HS-27A (cell line): ENCODE measurements at regions not wholly inside any gene's neighbourhood (a gene's known extent, or its start where the extent isn't known, plus 50 kb on each side); places are given as distances from the start of the nearest gene placed in this dataset.

ENCODE experiments used
- DNase-seq: peaks from one replicate; pipeline ENCODE4 v3.0.0-alpha.2; 2012; ENCODE audit warnings: low read depth, missing footprints

DNA sequence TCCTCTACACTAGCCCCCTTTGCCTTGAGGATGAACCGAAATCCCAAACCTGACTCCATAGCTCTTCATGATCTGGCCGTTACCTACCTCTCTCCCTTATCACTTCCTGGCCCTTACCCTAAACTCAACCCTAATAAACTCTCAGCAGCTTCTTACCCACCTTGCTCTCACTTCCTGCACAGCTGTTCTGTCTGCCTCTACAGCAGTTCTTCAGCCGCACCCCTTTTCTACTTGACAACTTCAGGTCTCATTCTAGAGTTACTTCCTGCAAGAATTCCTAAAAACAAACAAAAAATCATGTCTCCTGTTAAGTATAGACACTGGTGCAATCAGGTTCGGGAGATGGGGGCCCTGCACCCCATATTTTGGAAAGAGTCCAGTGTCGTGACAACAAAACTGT lies 239.9 kb upstream of the CELF2 start:
- DNase-seq, result no peak

DNA sequence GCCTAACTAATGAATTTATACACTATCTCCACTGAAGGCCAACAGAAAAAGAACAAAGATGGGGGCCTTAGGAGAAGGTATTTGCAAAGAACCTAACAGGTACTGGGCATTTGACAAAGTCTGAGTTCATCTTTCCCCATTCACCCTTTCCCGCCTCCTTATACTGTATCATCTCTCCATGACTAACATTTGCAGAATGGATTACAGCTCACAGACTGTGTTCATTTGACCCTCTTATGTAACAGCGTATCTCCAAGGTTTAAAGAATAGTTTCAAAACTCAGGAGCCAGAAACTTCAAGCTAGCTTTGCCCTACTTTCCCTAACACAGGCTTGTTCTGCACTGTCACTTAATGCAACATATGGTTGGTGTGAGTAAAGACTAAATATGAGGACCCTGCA lies 238.7 kb upstream of the CELF2 start:
- no peak for DNase-seq

DNA sequence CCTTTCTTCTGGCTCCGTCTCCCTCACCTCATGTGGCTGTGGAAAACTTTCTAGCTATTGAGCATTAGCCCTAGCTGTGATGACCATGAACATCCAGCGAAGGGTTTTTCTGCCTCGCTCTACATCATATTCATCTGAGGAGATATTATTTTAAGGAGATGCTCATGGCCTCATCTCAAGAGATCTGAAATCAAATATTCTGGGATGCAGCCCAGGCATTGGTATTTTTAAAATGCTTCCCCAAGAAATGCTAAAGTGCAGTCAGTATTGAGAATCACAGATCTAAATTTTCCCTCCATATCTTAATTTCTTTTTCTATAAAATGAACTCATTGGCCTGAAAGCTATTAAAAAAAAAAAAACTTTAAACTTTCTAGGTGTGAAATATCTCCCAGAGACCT lies 238.2 kb upstream of the CELF2 start:
- no peak for DNase-seq

DNA sequence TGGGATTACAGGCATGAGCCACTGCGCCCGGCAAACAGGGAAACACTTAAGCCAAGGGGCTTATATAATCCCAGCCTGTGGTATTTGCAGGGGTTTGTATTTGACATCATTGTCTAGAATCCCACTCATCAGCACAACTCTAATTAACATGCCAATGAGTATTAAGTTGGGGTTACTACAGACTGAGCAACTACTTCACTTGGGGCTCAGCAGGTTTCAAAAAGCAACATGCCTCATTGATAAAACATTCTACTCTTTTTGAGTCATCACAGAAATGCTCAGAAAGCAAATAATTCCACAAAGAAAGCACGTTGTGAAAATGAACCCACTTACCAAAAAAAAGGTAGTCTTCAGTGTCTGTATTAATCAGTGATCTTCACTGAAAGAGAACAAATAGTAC lies 236.9 kb upstream of the CELF2 start:
- no peak for DNase-seq

DNA sequence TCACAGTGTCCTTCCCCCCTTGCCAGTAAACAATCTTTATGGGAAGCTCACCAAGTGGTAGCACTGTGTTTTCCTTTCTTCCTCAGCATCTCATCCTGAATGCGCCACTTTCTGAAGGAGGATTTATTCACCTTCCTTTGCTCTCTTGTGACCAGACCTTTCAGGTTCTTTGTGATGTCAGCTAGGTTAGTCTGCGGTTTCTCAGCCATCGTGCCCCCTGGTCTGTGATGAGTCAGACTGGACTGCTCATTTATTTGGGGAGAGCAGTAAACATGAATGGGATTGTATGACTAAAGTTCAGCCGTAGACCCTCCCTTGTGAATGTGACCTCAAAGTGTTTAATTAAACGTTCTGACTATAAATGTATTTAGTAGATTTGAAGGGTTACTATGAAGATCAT lies 235.1 kb upstream of the CELF2 start:
- DNase-seq, result no peak

DNA sequence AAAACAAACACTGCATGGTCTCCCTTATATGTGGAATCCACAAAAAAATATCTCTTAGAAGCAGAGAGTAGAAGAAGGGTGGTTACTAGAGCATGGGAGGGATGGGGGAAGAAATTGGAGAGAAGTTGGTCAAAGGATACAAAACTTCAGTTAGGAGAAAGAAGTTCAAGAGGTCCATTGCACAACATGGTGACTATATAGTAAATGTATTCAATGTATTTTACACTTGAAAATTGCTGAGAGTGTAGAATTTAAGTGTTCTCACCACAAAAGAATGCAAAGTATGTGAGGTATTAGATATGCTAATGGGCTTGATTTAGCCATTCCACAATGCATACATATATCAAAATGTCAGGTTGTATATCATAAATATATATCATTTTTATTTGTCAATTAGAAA lies 232.0 kb upstream of the CELF2 start:
- DNase-seq, result no peak

DNA sequence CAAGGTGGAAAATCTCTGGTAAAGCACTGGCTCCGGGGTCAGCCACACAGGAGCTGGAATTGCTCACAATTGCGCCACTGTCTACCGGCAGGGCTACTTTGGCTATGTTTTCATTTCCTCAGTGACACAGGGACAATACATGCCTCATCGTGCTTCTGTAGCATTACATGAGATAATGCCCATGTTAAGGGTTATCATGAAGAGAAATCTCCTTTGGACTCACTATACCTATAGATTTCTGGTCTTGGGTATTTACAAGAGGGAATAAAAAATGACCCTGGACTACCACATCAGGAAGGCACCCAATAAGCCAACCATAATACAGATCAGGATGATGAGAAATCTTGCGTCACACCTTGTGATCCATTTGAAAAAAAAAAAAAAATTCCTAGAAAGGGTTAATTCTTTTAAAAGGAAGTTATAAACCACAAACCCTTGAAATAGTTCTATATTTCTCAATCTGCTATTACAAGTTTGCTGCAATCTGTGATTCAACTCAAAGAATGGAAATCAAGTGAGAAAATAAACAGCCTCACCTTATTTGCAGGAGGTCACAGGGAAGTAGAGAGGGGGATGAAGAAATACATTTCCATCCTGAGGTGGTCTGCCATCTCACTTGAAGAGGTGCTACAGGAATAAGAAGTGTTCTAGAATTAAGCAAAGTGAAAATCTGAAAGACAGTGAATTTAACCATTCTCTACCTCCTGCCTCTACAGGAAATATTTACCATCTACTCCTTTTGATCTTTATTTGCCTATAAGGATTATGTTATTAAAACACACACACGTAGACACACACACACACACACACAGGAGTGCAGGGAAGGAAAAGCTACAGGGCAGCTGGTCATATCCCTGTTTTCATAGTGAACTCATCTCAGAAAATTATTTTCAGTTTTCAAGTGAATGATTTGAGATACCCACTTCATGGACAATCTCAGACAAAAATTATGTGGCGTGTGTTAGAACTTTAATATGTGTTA lies 231.3 kb upstream of the CELF2 start:
- no peak for DNase-seq

DNA sequence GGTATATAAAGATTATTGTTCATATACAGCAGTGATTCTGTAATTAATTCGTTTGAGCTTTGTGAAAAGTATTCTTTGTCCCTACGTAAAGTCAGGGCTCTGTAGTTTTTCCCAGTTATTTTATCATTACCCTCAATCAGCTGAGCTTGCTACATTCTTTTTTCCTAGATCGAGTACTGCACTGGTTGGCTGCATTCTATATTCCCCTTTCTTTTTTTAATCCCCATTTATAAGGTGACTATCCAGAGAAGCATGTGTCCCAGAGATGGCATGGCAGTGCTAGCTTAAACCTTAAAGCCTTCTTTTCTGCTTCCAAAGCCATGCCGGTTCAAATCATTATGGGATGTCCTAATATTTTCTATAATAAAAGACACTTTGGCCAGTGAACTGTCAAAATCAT lies 230.1 kb upstream of the CELF2 start:
- DNase-seq, result no peak

DNA sequence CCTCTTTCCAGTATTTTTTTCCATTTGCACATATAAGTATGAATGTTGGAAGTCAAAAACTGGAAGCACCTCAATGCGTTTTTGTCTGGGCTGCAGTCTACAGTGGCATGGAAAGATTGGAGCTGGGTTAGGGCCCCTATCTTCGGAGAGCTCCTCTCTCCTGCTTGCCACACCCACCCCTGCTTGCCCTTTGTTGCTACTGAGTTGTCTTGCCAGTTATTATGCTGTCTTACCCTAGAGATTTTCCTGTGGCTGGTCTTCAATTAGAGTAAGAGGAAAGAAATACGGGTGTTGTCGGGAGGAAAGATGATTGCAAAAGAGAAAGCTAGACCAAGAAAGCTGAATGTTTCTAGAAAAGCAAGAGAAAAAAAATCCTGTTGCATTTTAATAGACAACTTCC lies 228.9 kb upstream of the CELF2 start:
- no peak for DNase-seq

DNA sequence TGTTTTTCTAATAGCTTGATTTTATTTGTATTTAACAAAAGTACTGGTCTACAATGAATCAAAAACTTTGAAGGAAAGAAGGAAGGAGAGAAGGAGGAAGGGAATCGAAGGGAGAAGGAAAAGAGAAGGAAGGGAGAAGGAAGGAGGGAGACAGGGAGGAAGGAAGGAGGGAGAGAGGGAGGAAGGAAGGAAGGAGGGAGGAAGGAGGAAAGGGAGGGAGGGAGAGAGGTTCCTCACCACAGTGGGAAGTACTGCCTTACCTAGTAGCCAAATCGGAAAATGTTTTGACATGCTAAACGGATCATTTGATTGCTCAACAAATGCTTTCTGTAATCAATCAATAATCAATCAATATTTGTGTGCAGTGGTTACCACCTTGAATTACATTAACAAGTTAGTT lies 225.8 kb upstream of the CELF2 start:
- no peak for DNase-seq

DNA sequence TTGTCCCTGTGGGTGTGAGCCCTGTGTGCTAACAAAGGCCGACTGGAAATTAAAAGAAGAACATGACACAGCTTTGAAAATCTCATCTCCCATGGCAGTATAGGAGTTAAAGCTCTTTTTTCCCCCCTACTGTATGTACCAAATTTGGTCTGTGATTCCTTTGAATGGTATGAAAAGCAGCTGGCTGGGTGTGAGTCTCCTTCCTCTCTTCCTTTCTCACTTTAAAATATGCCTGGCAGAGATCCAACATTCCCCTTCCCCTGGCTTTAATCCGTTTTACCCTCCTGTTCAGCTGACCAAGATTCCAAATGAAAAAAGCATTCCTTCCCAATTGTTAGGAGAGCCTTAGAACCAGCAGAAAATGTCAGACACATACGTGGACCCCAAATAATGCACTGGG lies 225.0 kb upstream of the CELF2 start:
- peak; percentile 89 for DNase-seq

DNA sequence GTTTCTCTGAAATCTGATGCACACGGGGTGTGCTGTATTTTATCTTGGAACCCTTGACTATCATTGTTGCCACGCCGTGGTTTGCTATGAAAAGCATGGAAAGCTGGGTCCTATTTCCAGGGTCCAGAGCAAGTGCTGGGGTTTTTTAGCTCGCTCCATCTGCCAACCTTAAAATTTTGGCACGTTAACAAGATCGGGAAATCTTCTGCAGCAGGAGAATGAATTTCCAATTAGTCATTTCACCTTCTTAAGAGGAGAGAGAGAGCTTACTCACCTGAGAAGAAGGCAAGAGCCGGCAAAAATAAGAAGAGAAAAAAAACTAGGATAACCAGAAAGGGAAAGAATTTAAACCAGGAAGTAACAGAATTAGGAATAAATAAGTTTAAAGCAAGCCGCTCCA lies 223.6 kb upstream of the CELF2 start:
- no peak for DNase-seq

DNA sequence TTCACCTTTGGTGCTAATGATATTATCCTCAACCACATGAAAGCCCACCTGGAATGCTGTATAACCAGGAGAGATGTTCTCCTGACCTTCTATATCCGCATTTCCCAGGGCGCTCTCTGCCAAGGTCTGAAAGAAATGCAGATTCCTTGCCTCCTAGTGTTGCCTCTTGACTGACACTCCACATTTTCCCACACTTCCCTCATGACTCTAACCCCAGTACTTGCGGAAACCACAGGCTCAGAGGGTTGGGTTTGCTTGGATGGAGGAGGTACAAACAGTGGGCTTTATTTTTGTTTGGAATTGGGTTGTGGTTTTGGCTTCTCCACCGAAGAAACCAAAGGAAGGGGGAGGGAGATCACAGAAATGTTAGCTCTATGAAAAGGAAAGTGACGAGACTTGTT lies 222.9 kb upstream of the CELF2 start:
- peak; percentile 75 for DNase-seq

DNA sequence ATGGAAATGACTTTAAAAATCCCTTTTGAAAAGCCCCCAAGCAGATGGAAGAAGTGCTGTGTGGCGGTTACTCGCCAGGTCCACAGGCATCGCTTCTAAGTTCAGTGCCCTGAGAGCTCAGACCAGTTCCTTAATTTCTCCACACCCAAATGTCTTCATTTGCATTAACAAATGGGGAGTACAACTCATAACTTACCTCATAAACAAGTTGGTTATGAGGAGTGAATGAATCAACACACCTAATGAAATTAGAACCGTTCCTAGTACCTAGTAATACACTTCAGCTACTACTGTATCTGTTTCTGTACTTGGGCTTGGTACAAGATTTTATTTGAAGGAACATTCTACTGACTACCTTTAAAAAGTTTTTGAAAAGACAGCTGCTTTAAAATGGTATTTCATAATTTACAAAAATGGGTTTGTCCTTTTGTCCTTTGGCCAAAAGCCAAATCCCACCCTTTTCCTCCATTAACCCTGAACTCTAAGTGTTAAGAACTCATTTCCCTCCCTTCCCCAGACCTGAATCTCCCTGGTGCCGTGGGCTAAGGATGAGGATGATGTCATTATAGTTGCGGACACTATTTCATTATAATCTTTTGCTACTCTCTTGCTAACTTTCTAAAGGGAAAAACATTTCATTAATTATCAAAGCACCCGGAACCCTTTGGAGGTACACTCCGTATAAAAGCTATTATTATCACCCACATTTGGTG lies 221.5 kb upstream of the CELF2 start:
- no peak for DNase-seq

DNA sequence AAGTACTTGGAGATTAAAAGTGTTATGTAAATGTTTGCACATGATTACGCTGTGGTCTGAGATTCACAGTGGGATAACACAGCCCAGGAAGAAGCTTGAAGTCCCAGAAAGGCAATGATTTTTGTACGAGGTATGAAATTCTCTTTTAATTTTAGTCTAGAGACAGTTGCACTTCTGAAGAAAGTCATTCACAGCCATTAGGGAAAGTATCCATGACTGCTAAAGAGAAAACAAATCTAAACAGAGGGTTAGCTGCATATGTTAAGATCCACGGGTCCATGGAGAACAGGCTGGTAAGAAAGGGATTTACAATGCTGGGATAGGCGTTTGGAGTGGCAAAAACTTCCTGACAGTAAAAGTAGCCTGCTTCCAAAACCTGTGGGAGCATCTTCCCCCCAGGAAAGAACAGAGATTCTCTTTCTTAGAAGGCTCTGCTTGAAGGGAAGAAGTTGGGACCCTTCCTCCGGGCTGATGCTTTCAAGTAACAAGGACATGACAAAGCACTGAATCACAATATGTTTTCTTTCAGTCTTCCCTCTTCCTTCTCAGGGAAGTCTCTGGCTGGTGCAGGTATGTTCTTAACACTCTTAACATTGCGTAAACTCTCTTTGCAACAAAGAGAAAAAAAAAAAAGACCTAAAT lies 220.8 kb upstream of the CELF2 start:
- DNase-seq, result no peak

DNA sequence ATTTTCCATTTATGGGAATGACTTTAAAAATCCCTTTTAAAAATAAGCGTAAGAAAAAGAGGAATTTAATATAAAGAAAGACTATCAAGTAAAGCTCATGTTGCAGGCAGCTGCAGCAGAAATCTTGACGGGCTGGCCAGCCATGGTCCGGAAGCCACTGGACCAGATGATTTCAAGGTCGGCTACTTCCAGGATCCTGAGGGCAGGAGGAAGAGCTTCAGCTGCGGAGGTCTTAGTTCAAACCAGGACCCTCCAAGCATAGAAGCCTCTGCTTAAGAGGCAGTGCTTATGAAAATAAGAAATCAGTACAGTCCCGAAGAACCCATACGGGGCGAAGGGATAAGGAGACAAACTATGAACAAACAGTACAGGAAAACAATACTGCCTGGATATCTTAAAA lies 220.2 kb upstream of the CELF2 start:
- no peak for DNase-seq

DNA sequence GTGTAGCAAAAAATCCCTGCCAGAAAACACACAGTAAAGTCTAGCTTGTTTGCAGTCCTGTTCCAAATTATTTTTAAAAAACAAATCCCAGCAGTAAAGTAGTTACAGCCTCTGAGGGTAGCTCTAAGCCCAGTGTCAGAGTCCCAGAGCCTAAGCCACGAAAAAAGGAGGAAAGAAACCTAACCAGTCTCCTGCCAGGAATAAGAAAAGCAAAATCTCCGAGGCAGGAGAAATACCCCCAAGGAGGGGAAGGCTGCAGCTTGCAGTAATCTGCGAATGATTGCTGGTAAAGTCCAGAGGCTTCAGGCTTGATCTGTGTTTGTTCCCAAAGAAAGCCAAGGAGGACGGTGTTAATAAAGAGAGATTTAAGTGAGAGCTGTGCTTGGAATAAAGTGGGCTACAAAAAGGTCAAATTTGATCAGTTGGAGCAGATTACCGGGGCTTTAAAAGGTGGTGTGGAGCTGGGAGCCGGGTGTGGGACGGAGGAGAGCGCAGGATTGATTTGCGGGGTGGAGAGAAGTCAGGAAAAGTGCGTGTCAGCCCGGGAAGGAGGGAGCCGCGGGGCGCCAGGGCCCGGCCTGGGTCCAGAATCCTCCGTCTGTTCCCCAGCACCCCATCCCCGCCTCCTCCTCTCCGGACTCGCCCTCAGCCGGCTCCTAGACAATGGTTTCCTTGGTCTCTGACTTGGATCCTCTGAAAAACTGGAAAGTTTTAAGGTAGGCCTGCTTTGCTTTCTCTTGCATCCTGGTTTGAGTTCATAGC lies 219.4 kb upstream of the CELF2 start:
- DNase-seq, result no peak

DNA sequence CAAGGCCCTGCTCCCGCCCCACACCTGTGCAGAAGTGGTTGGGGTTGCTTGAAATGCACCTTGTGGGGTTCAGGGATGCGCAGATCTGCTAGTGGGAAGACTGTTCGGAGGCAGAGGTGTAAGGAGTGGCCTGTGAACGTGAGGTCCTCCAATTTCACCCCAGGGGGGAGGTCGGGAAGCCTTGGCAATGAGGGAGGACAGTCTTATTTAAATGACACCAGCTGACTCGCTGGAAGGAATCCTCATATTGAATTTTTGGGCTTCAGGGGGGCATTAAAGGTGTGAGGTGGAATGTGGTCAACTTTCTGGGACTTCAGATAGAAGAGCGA lies 218.8 kb upstream of the CELF2 start:
- no peak for DNase-seq

DNA sequence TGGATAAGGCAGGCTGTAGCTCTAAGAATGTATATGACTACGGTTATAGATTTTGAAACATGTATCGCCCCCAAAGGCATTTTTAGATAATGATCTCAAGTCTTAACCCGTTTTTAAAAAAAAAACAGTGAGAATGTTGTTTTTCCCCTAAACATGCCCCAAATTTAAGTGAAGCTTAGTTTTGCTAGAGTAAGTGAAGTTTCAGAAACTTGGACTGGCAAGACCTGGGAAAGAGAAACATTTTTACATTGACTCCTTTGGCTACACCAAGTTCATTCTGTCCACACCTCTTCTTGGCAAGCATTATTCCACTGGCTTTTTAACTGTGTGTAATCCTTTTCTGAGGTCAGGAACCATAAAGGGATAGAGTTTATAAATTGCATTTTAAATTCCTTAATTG lies 216.7 kb upstream of the CELF2 start:
- no peak for DNase-seq

DNA sequence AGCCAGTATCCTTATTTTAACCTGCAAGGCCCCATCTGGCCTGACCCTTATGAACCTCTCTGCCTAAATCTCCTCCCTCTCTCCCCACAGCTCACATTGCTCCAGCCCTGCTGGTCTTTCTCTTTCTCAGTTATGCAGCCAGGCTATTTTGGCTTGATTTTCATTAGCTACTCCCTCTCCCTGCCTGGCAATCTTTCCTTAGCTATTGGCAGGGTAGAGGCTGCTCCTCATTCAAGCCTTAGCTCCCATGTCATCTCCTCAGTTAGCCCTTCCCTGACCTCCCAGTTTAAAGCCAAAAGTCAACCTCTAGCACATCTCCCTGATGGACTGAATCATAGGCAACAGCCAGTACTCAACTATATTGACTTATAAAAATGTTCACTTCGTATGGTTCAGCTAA lies 214.4 kb upstream of the CELF2 start:
- DNase-seq, result no peak

DNA sequence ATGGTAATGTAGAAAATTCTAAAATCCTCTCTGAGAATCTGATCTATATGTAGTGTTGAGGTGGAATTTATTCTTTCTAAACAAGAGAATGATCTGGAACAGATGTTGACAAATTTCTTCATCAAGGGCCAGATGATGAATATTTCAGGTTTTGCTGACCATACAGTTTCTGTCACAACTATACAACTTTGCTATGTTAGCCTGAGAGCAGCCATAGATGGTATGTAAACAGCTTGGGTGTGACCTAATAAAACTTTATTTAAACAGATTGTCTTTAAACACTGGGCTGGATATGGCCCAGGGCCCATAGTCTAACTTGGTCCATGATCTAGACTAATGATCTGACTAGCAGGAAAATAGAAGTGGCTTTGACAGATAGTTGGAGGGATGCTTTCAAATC lies 213.6 kb upstream of the CELF2 start:
- DNase-seq, result no peak

DNA sequence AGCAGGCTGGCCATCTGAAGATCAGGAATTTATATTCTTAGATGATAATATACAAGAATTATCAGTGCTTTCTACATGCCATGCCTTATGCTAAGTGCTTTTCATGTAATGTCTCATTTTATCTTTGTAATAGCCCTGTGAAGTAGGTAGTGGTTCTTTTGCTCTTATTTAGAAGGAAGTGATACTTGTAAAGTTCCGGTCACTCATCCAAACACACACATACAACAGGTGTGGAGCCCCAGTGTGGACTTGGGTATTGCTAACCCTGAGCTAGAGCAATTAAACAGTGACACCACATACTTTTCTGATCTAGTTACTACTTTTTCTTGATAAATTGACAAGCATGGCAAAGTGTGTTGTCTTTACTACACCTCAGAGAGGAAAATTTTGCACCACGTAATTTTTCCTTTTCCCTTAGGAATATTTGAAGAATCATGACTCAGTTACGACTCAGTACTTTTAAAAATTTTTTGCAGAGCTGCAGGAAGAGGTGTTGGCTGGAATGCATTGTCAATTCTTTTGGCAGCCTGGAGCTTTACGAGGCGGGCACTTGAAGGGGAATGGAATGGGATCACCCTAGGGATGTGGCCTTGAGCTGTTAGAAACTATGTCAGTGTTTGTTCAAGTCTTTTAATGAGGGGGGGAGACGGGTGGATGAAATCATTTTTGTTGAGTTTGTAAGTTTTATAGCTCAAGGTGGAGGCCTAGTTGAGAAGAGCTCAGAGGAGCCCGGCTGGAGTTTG lies 212.5 kb upstream of the CELF2 start:
- no peak for DNase-seq
